ENCODE measurements at regions not wholly inside any gene's neighbourhood (a gene's known extent, or its start where the extent isn't known, plus 50 kb on each side); places are given as distances from the start of the nearest gene placed in this dataset.

GRCh38 chr10:30789806-30790205, 160.3 kb upstream of the LYZL2 start:
- no peaks in the 10 kb centered on the region for H3K79me1 ChIP-seq (ENCODE audit: insufficient read depth, low read depth, low read length, poor library complexity, severe bottlenecking)
- no peaks in the 10 kb centered on the region for H4K20me1 ChIP-seq (ENCODE audit: control insufficient read depth, insufficient read depth, insufficient read length)
- no peak overlapping the region for H2AK5ac ChIP-seq (ENCODE audit: insufficient read length, low read length)
- peaks cover 0 to 7% of the 10 kb centered on the region in 2 experiments for H3K9me3 Mint-ChIP-seq
- no peak overlapping the region for H3K27ac ChIP-seq (ENCODE audit: insufficient read length, low read depth, low read length)
- H3K14ac ChIP-seq (ENCODE audit: insufficient read depth, low read length) = no peak overlapping the region
- H3T11ph ChIP-seq (ENCODE audit: low read length) = no peak overlapping the region
- H3K4me3 Mint-ChIP-seq = no peak overlapping the region
- H3K4ac ChIP-seq (ENCODE audit: low read depth, low read length) = no peak overlapping the region
- H3K18ac ChIP-seq (ENCODE audit: insufficient read length, low read depth, low read length) = no peak overlapping the region
- H2BK15ac ChIP-seq (ENCODE audit: low read depth, low read length) = no peak overlapping the region
- H3K56ac ChIP-seq (ENCODE audit: insufficient read length, low read depth, low read length) = no peak overlapping the region
- no peak overlapping the region for H2BK20ac ChIP-seq (ENCODE audit: low read depth, low read length, poor library complexity, severe bottlenecking)
- no peak overlapping the region for H2AFZ ChIP-seq (ENCODE audit: low read length)
- H3K23ac ChIP-seq (ENCODE audit: insufficient read length, low read depth, low read length) = no peak overlapping the region
- H3K36me3 Mint-ChIP-seq (ENCODE audit: insufficient read depth in 1 of 3, low read depth in 3 of 3) = peaks cover 0 to 6% (median 0%) of the 10 kb centered on the region in 3 experiments; a peak in 2 of 7 replicates
- H3K27ac Mint-ChIP-seq = no peak overlapping the region
- no CpG with 5 or more reads among the region's 10 CpGs for WGBS (ENCODE audit: extremely low coverage, insufficient read length, low lambda C conversion rate)
- no peaks in the 10 kb centered on the region for H3K4me1 ChIP-seq (ENCODE audit: insufficient read depth, low read length)
- H3K27me3 ChIP-seq (ENCODE audit: insufficient read depth, low read length) = no peaks in the 10 kb centered on the region; the same call in 1 of the 2 replicates
- no peak overlapping the region for H4K91ac ChIP-seq (ENCODE audit: insufficient read length, low read depth, low read length)
- peaks cover 6 to 8% of the 10 kb centered on the region in 2 experiments for H3K4me1 Mint-ChIP-seq
- H3K4me2 ChIP-seq (ENCODE audit: insufficient read depth, insufficient read length, low read length) = no peak overlapping the region
- no peak overlapping the region for H2BK120ac ChIP-seq (ENCODE audit: low read depth, low read length, poor library complexity, severe bottlenecking)
- no peak overlapping the region for H2BK12ac ChIP-seq (ENCODE audit: insufficient read length, low read depth, low read length)
- H3K27me3 Mint-ChIP-seq (ENCODE audit: low read depth) = peaks cover 45% of the 10 kb centered on the region
- no peak for TF ChIP-seq CTCF (conservative IDR thresholded peaks at IDR 0.05)
- no peak overlapping the region for H2BK5ac ChIP-seq (ENCODE audit: insufficient read length, low read length)
- H3K79me2 ChIP-seq (ENCODE audit: insufficient read depth, low read length) = no peaks in the 10 kb centered on the region
- no peak overlapping the region for H4K8ac ChIP-seq (replicated peaks; ENCODE audit: insufficient read length, low read depth, low read length)
- no peaks in the 10 kb centered on the region for H3K9me3 ChIP-seq (ENCODE audit: control insufficient read depth, low read depth, low read length)
- no peak overlapping the region for H4K5ac ChIP-seq (ENCODE audit: insufficient read length, low read depth, low read length)
- no peak for DNase-seq
- no peaks in the 10 kb centered on the region for H3K23me2 ChIP-seq (ENCODE audit: insufficient read length, low read depth, low read length, poor library complexity, severe bottlenecking)
- no peak overlapping the region for H3K9ac ChIP-seq (ENCODE audit: extremely low read depth, insufficient read length, low read length)

All from H9 (cell line).